Stimulated activated effector memory CD8-positive, alpha-beta T cell treated with anti-CD3 and anti-CD28 coated beads, Interleukin-12 subunit alpha, Interleukin-12 subunit beta, amount 100 ng/mL, for 72 hours (primary cell): ENCODE measurements at regions not wholly inside any gene's neighbourhood (a gene's known extent, or its start where the extent isn't known, plus 50 kb on each side); places are given as distances from the start of the nearest gene placed in this dataset.
"Not testable (repeated sequence)": the region's sequence is repeated elsewhere in the genome, so short reads cannot be mapped to it uniquely, and the experiment has no call there.

ENCODE experiments used
- ATAC-seq: fragments of 150-1000 bp; cut with Tn5 transposase; 2 replicates; pipeline ENCODE4 v1.10.0; 2021
- DNase-seq, 2 donors: peaks; one replicate each; pipeline ENCODE4 v3.0.0; 2021 to 2022; ENCODE audit warnings: low spot score in 2 of 2
- H3K27ac Mint-ChIP-seq: one replicate; pipeline ENCODE4 v1.8.0; 2022; ENCODE audit warnings: mild to moderate bottlenecking, mixed read lengths
- H3K36me3 Mint-ChIP-seq: one replicate; pipeline ENCODE4 v1.8.0; 2022; ENCODE audit warnings: mild to moderate bottlenecking, mixed read lengths
- H3K4me1 Mint-ChIP-seq: one replicate; pipeline ENCODE4 v1.8.0; 2022; ENCODE audit warnings: mixed read lengths
- H3K4me3 Mint-ChIP-seq: one replicate; pipeline ENCODE4 v1.8.0; 2022; ENCODE audit warnings: mild to moderate bottlenecking, mixed read lengths
- H3K9me3 Mint-ChIP-seq: one replicate; pipeline ENCODE4 v1.8.0; 2022; ENCODE audit warnings: mixed read lengths

DNA sequence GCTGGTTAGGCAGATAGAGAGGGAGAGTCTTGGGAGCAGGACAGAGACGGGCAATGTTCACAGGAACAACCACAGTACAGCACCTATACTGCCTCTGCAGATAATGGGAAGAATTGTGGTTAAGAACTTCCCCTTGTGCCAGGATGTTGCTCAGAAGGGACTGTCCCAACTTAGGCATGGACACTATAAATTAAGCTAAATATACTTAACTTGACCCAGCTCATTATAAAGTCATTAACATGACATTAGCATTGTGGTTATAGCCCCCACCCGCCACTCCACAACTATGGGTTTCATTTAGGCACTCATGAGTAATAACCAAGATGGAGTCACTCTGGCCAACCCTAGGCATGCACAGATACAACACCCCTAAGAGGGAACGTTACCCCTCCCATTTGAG is 310.9 kb upstream of the NRG3 start:
- Mint-ChIP-seq H3K36me3 (no peaks in the 10 kb centered on the region), H3K4me1 (no peaks in the 10 kb centered on the region), H3K27ac (no peak overlapping the region), H3K9me3 (peaks cover 27% of the 10 kb centered on the region), H3K4me3 (no peak overlapping the region)
- ATAC-seq: no peak
- DNase-seq: no peak

DNA sequence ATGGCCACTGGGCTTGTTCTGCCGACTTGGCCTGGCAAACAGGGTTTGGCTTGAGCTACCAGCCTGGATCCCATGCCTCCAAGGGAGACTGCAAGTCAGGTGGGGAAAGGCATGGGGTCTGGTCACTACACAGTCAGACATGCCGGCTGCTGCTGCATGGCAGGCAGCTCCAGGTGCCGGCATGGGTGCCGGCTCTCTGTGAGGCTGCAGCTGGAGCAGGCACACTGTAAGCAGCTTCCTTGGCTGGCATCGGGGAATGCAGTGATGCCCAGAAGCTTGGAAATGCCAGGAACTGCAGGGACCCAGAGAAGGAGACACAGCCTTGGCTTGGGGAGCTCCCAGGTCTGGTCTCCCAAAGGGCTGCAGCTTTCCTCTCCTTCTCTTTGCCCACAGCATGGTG is 305.5 kb upstream of the NRG3 start:
- no peak overlapping the region for H3K4me3 Mint-ChIP-seq
- peak; percentile 34 for ATAC-seq
- no peaks in the 10 kb centered on the region for H3K4me1 Mint-ChIP-seq
- no peak for DNase-seq
- H3K9me3 Mint-ChIP-seq: peaks cover 10% of the 10 kb centered on the region
- H3K27ac Mint-ChIP-seq: no peak overlapping the region
- H3K36me3 Mint-ChIP-seq: no peaks in the 10 kb centered on the region

DNA sequence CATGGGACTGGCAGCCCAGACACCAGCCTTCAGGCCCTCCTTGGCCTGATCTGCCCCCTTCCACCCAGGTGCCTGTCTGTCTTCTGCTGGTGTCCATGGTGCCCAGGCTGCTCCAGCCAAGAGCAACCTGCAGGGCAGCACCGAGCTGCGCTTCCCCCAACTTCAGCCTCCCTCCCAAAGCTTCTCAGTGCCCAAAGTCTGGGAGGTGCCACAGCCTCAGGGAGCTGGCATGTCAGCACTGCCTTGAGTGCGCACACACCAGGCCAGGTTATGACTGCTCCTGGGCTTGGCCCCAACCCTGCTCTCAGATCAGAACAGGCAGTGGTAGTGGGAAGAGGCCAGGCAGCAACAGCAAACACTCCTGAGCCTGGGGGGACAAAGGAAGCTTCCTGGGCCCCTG is 304.6 kb upstream of the NRG3 start:
- no peaks in the 10 kb centered on the region for H3K4me1 Mint-ChIP-seq
- peak; percentile 45 for ATAC-seq
- H3K9me3 Mint-ChIP-seq: peaks cover 8% of the 10 kb centered on the region
- no peak overlapping the region for H3K4me3 Mint-ChIP-seq
- H3K36me3 Mint-ChIP-seq: no peaks in the 10 kb centered on the region
- no peak for DNase-seq
- no peak overlapping the region for H3K27ac Mint-ChIP-seq

DNA sequence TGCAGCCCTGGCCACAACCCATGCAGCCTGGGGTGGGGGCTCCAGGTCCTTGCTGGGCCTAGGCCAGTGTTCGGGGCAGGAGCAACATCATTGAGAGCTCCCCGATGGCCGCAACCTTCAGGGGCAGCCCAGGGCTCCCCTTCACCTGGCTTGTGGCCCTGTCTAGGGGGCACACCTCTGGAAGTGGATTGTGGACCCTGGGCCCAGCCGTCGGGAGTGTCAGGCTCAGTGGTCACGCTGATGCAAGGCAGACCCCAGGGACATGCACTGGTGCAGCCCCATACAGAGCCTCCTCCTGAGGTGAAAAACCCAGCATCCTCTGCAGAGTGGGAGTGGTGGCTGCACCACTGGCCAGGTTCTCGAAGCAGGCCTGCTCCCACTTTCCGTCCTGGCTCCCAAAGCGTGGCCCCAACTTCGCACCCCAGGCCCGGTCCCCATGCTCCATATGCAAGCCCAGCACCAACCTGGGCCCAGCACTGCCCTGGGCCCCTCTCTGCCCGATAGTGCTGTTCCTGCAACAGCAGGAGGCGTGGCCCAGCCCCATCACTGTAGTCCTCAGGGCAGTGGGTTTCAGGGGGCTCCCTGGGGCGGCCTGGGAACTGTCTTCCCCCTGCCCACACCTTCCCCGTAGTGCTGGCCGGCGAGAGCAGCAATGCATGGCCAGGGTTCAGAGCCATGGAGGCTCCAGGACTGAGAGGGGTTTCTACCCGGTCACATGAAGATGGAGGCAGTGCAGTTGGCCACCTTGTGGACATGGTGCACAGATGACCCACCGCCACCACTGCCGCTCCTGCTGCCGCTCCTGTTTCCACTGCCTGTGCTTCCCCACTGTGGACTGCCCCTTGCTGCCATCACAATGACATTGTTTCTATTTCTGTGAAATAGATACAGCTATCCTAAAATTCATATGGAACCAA is 303.9 kb upstream of the NRG3 start:
- DNase-seq (no peak), ATAC-seq (no peak)
- no peaks in the 10 kb centered on the region for H3K4me1 Mint-ChIP-seq
- H3K9me3 Mint-ChIP-seq: peaks cover 11% of the 10 kb centered on the region
- H3K4me3 Mint-ChIP-seq: no peak overlapping the region
- no peak overlapping the region for H3K27ac Mint-ChIP-seq
- H3K36me3 Mint-ChIP-seq: no peaks in the 10 kb centered on the region

DNA sequence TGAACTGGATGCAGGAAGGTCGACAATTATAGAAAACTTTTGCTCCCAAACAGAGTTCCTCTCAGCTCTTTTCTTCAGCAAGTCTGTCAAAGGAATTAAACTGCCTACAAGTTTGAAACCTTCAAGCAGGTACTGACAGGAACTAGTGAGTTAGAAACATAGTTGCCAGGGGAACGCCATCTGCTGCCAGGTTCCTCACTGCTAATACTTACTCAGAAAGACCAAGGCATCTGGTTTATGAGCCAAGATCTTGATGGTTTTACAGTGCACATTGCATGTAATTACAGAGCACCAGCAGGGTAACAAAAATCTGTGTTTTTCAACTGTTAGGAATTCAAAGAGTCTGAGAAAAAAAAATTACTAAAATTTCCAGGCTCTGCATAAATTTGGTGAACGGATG is 300.0 kb upstream of the NRG3 start:
- no peaks in the 10 kb centered on the region for H3K4me1 Mint-ChIP-seq
- H3K9me3 Mint-ChIP-seq: peaks cover 15% of the 10 kb centered on the region
- no peak for ATAC-seq
- no peak overlapping the region for H3K27ac Mint-ChIP-seq
- no peaks in the 10 kb centered on the region for H3K36me3 Mint-ChIP-seq
- H3K4me3 Mint-ChIP-seq: no peak overlapping the region
- DNase-seq: no peak

DNA sequence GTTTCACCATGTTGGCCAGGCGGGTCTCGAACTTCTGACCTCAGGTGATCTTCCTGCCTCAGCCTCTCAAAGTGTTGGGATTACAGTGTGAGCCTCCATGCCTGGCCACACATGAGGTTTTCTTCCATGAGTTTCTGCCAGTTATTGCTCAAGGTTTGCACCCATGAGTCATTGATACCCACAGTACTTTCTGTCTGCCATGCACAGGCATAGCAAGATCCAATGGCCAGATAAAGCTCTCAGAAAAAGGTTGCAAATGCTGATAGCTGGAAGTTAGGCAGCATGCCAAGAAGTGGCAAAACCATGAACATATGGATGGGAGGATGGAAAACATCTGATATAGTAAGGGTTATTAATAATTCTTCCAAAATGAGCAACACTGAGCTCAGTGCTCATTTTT is 298.7 kb upstream of the NRG3 start:
- DNase-seq (no peak), ATAC-seq (no peak)
- Mint-ChIP-seq H3K36me3 (no peaks in the 10 kb centered on the region), H3K4me1 (no peaks in the 10 kb centered on the region), H3K4me3 (no peak overlapping the region), H3K27ac (no peak overlapping the region), H3K9me3 (peaks cover 15% of the 10 kb centered on the region)

DNA sequence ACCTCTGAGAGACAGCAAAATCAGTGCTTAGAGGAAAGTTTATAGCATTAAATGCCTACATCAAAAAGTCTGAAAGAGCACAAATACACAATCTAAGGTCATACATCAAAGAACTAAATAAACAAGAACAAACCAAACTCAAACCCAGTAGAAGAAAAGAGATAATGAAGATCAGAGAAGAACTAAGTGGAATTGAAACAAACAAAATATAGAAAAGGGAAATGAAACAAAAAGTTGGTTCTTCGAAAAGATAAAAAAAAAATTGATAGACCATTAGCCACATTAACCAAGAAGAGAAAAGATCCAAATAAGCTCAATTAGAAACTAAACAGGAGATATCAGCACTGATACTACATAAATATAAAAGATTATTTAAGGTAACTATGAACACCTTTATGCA is 280.0 kb upstream of the NRG3 start:
- ATAC-seq (no peak), DNase-seq (no peak)
- Mint-ChIP-seq H3K9me3 (peaks cover 37% of the 10 kb centered on the region), H3K4me3 (no peak overlapping the region), H3K4me1 (no peaks in the 10 kb centered on the region), H3K36me3 (no peaks in the 10 kb centered on the region), H3K27ac (no peak overlapping the region)

DNA sequence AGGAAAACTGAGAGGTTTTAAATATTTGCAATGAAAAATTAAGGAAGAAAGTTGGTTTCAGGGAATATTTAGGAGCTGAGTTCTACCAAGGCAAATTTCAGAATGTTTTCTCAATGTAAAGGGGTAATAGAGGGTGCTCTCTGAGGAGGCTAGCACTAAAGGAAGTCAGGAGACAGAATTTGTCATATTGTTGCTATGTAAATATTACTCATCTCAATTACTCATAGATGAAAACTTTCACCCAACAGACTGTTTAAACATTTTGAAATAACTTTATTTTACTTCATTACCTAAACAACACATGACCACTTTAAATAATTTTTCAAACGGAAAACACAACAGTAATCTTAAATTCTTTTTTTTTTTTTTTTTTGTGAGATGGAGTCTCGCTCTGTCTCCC is 274.8 kb upstream of the NRG3 start:
- Mint-ChIP-seq H3K27ac (no peak overlapping the region), H3K9me3 (peaks cover 28% of the 10 kb centered on the region)
- no peak for DNase-seq

DNA sequence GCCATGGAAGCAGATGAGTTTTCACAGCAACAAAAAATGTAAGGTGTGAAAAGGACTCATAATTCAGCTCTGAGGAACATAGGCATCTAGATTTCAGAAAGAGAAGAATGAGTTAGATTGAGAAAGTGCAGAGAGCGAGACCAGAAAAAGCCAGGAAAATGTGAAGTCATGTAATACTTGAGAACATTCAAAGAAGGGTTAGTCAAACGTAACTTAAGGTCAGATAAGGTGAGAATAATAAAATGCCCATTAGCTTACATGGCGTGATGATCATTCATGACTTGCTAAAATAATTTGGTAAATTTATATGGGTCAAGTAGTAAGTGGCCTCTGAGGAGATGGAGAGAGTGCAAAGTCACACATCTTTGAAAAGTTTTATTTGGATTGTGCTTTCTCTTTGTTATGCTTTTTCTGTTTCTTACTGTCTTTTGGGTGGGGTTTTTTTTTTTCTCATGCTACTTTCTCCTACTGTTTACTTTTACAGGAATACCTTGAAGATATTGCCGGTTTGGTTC is 271.8 kb upstream of the NRG3 start:
- no peaks in the 10 kb centered on the region for H3K4me1 Mint-ChIP-seq
- DNase-seq (no peak), ATAC-seq (no peak)
- peaks cover 16% of the 10 kb centered on the region for H3K9me3 Mint-ChIP-seq
- no peak overlapping the region for H3K27ac Mint-ChIP-seq
- H3K36me3 Mint-ChIP-seq: no peaks in the 10 kb centered on the region
- no peak overlapping the region for H3K4me3 Mint-ChIP-seq

More for the DNA sequence above, 274.8 kb upstream of the NRG3 start:
- no peaks in the 10 kb centered on the region for H3K36me3 Mint-ChIP-seq
- no peak for ATAC-seq
- H3K4me3 Mint-ChIP-seq: no peak overlapping the region
- H3K4me1 Mint-ChIP-seq: no peaks in the 10 kb centered on the region

DNA sequence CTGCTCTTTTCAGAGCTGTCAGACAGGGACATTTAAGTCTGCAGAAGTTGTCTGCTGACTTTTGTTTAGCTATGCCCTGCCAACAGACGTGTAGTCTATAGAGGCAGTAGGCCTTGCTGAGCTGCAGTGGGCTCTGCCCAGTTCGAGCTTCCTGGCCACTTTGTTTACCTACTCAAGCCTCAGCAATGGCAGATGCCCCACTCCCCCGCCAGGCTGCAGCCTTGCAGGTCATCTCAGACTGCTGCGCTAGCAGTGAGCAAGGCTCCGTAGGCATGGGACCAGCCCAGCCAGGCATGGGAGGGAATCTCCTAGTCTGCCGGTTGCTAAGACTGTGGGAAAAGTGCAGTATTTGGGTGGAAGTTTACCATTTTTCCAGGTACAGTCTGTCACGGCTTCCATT is 230.5 kb upstream of the NRG3 start:
- H3K4me1 Mint-ChIP-seq, H3K36me3 Mint-ChIP-seq, H3K27ac Mint-ChIP-seq, ATAC-seq, DNase-seq, H3K4me3 Mint-ChIP-seq: not testable (repeated sequence)
- peaks cover 13% of the 10 kb centered on the region for H3K9me3 Mint-ChIP-seq

DNA sequence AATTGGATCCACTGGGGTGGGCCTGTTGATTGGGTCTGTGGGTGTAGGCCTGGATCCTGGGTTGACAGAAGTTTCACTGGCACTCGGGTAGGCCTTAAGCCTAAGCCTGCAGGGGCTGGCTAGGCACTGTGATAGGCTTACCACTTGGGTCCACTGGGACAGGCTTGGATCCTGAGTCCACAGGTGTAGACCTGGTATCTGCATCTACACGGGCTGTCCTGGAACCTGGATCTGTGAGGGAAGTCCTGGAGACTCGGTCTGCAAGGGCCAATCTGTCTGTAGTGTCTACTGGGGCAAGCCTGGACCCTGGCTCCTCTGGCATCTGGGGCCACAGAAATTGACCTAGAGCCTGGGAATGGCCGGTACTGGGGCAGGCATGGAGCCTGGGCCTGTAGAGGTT is 219.0 kb upstream of the NRG3 start:
- no peaks in the 10 kb centered on the region for H3K36me3 Mint-ChIP-seq
- no peak for DNase-seq
- H3K4me1 Mint-ChIP-seq: no peaks in the 10 kb centered on the region
- H3K9me3 Mint-ChIP-seq: peaks cover 12% of the 10 kb centered on the region
- no peak for ATAC-seq
- H3K27ac Mint-ChIP-seq: no peak overlapping the region
- no peak overlapping the region for H3K4me3 Mint-ChIP-seq

DNA sequence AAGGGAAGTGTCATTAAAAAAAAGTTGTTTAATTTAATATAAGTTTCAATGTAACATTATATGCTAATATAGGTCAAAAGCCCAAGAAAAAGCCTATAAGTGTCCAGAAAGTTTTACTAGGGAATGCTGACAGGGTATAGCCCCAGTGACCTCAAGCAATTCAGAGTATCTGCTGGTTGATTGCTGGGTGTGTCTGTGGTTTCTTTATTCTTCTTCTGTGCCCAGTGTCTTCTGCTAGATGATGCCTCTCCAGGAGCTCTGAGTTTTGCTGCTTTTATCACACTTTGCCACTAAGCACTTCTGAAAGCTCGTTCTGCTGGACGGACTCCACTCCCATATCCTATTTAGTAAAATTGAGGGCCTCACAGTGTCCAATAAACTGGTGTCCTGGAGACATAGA is 212.2 kb upstream of the NRG3 start:
- Mint-ChIP-seq H3K36me3 (no peaks in the 10 kb centered on the region), H3K9me3 (peaks cover 15% of the 10 kb centered on the region), H3K4me3 (no peak overlapping the region), H3K27ac (no peak overlapping the region), H3K4me1 (no peaks in the 10 kb centered on the region)
- ATAC-seq (no peak), DNase-seq (no peak)

DNA sequence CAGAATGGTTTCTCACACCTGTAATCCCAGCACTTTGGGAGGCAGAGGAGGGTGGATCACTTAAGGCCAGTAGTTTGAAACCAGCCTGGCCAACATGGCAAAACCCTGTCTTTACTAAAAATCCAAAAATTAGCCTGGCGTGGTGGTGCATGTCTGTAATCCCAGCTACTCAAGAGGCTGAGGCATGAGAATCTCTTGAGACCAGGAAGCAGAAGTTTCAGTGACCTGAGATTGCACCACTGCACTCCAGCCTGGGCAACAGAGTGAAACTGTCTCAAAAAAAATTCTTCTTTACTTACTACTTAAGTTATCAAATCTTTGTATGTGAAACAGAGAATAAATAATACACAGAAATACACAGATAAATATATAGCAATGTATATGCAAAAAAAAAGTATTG is 210.2 kb upstream of the NRG3 start:
- peaks cover 12% of the 10 kb centered on the region for H3K9me3 Mint-ChIP-seq
- not testable (repeated sequence) for DNase-seq, ATAC-seq, H3K36me3 Mint-ChIP-seq, H3K4me3 Mint-ChIP-seq, H3K27ac Mint-ChIP-seq, H3K4me1 Mint-ChIP-seq

DNA sequence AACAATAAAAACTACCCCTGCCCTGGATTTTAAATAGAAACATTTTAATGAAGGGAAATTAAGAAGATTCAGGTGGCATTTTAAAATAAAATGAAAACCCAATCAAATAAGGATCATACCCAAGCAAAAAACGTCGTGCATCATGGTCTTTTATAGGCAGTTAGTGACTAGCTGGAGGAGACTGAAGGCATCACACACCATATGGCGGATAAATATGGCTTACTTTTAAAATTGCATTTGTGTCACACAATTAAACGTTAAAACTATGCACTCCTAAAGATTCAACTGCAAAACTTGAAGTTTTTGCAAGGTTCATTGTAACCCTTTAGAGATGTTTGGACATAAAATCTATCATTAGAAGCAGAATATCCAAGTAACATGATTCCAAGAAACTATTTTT is 200.1 kb upstream of the NRG3 start:
- H3K27ac Mint-ChIP-seq: no peak overlapping the region
- ATAC-seq (no peak), DNase-seq (no peak)
- H3K4me3 Mint-ChIP-seq: no peak overlapping the region
- no peaks in the 10 kb centered on the region for H3K4me1 Mint-ChIP-seq
- H3K9me3 Mint-ChIP-seq: peaks cover 13% of the 10 kb centered on the region
- H3K36me3 Mint-ChIP-seq: no peaks in the 10 kb centered on the region

DNA sequence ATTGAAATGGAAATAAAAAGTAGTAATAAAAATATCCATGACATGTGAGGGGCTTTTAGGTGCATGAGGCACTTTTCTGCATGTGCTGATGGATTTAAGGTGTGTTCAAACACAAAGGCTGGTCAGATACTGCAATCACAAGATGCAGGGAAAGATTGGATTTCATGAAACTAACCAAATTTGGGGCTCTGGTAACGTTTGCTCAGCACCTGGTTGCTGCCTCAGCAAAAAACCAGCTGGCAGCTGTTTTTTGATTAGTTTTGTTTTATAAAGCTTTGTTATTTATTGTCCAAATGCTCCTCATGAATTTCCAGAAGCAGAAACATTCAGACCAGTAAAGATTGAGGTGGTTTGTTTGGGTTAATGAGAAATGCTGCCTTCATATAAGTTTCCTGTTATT is 195.7 kb upstream of the NRG3 start:
- ATAC-seq (no peak), DNase-seq (no peak)
- Mint-ChIP-seq H3K4me3 (no peak overlapping the region), H3K4me1 (no peaks in the 10 kb centered on the region), H3K9me3 (peaks cover 12% of the 10 kb centered on the region), H3K36me3 (no peaks in the 10 kb centered on the region), H3K27ac (no peak overlapping the region)

DNA sequence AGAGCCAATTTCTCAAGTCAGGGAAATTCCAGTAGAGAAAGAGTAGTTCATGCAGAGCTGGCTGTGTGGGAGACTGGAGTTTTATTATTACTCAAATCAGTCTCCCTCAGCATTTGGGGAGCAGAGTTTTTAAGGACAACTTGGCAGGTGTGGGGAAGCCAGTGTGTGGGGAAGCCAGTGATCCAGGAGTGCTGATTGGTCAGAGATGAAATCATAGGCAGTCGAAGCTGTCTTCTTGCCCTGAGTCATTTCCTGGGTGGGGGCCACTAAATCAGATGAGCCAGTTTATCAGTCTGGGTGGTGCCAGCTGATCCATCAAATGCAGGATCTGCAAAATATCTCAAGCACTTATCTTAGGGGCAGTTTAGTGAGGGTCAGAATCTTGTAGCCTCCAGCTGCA is 194.6 kb upstream of the NRG3 start:
- DNase-seq: no peak
- H3K27ac Mint-ChIP-seq: no peak overlapping the region
- ATAC-seq: no peak
- no peaks in the 10 kb centered on the region for H3K4me1 Mint-ChIP-seq
- no peak overlapping the region for H3K4me3 Mint-ChIP-seq
- no peaks in the 10 kb centered on the region for H3K36me3 Mint-ChIP-seq
- H3K9me3 Mint-ChIP-seq: peaks cover 12% of the 10 kb centered on the region
